B cell (primary cell): ENCODE measurements at regions not wholly inside any gene's neighbourhood (a gene's known extent, or its start where the extent isn't known, plus 50 kb on each side); places are given as distances from the start of the nearest gene placed in this dataset.

ENCODE experiments used
- ATAC-seq: fragments of 200-7000 bp; cut with Tn5 transposase; one replicate; pipeline ENCODE4 v1.10.0; 2021; ENCODE audit warnings: low read depth, mild to moderate bottlenecking, moderate number of reproducible peaks, moderate library complexity
- CTCF ChIA-PET: fragments of 350-600 bp; sonication (Branson Sonifier 250); formaldehyde crosslinking; loops from one replicate; lab custom pipeline; 2021; ENCODE audit warnings: antibody characterized with exemption, inconsistent platforms; lab: Charles Lee
- POLR2A ChIA-PET: fragments of 350-600 bp; sonication (Branson Sonifier 250); formaldehyde crosslinking; loops from one replicate; lab custom pipeline; 2021; ENCODE audit warnings: antibody characterized with exemption; lab: Charles Lee
- DNase-seq: peaks from one replicate; pipeline ENCODE4 v3.0.0; 2013
- H2AFZ ChIP-seq: 2 replicates; pipeline ENCODE4 v1.6.1; 2012; ENCODE audit warnings: mild to moderate bottlenecking, low read depth, low read length; ENCODE audit not compliant: insufficient read depth, poor library complexity, severe bottlenecking
- H3K27ac ChIP-seq, 2 donors: 1 replicate in 1 of 2; 2 replicates in 1 of 2; pipeline ENCODE4 v1.5.1; 2012 to 2013; ENCODE audit warnings: low read length in 2 of 2, mild to moderate bottlenecking in 2 of 2, moderate library complexity in 1 of 2
- H3K27me3 ChIP-seq, 4 experiments: fragments of 200-600 bp in 1 of 4; sonication (generic) in 1 of 4; replicated peaks in 1 of 4; 1 replicate in 2 of 4; 2 replicates in 2 of 4; pipeline versions ENCODE4 v1.6.1 to v1.7.0; 2013 to 2016; ENCODE audit warnings: low read length in 3 of 4, mild to moderate bottlenecking in 2 of 4, mixed read lengths in 1 of 4, moderate library complexity in 1 of 4; ENCODE audit not compliant: insufficient read depth in 4 of 4, control insufficient read depth in 3 of 4; ENCODE audit errors: control extremely low read depth in 1 of 4
- H3K36me3 ChIP-seq, 2 experiments: replicated peaks in 1 of 2; 1 replicate in 1 of 2; 2 replicates in 1 of 2; pipeline versions ENCODE4 v1.6.1 to v1.7.1; 2013; ENCODE audit warnings: low read length in 1 of 2; ENCODE audit not compliant: insufficient read depth in 2 of 2, control insufficient read depth in 1 of 2; ENCODE audit errors: control extremely low read depth in 1 of 2, extremely low read depth in 1 of 2
- H3K4me1 ChIP-seq, 2 donors: fragments of 200-600 bp in 1 of 2; sonication (generic) in 1 of 2; 1 replicate in 1 of 2; 2 replicates in 1 of 2; pipeline versions ENCODE4 v1.5.1 to v1.6.1; 2013 to 2017; ENCODE audit warnings: low read length in 2 of 2; ENCODE audit not compliant: control insufficient read depth in 2 of 2, insufficient read depth in 2 of 2
- H3K4me2 ChIP-seq: replicated peaks from 2 replicates; pipeline ENCODE3; 2012; ENCODE audit warnings: mild to moderate bottlenecking, low read depth, low read length; ENCODE audit not compliant: poor library complexity, severe bottlenecking
- H3K4me3 ChIP-seq, 5 experiments: fragments of 200-600 bp in 1 of 5; sonication (generic) in 1 of 5; 1 replicate in 3 of 5; 2 replicates in 2 of 5; pipeline versions ENCODE4 v1.5.1 to v1.7.0; 2011 to 2016; ENCODE audit warnings: low read length in 4 of 5, mild to moderate bottlenecking in 4 of 5, low read depth in 2 of 5, control low read depth in 1 of 5, moderate library complexity in 1 of 5; ENCODE audit not compliant: insufficient read depth in 1 of 5; ENCODE audit errors: control extremely low read depth in 1 of 5, extremely low read depth in 1 of 5
- H3K79me2 ChIP-seq: fragments of 200-600 bp; sonication (generic); one replicate; pipeline ENCODE4 v1.6.0; 2016; ENCODE audit warnings: low read length; ENCODE audit not compliant: control insufficient read depth, insufficient read depth
- H3K9ac ChIP-seq: fragments of 200-600 bp; sonication (generic); 2 replicates; pipeline ENCODE4 v1.6.1; 2017; ENCODE audit warnings: mild to moderate bottlenecking, low read length, moderate library complexity
- H3K9me3 ChIP-seq, 3 donors: one replicate each; pipeline versions ENCODE4 v1.6.1 to v1.7.1; 2013; ENCODE audit warnings: low read length in 2 of 3; ENCODE audit not compliant: control insufficient read depth in 2 of 3, insufficient read depth in 1 of 3; ENCODE audit errors: control extremely low read depth in 1 of 3
- H4K20me1 ChIP-seq: 2 replicates; pipeline ENCODE4 v1.6.0; 2012; ENCODE audit warnings: mild to moderate bottlenecking, low read length; ENCODE audit not compliant: insufficient read depth, control insufficient read depth, poor library complexity, severe bottlenecking
- H3K27ac Mint-ChIP-seq: one replicate; pipeline ENCODE4 v1.8.0; 2021; ENCODE audit warnings: mixed read lengths
- H3K27me3 Mint-ChIP-seq: one replicate; pipeline ENCODE4 v1.8.0; 2021; ENCODE audit warnings: mixed read lengths
- H3K4me1 Mint-ChIP-seq: one replicate; pipeline ENCODE4 v1.8.0; 2021; ENCODE audit warnings: mixed read lengths
- H3K4me3 Mint-ChIP-seq: one replicate; pipeline ENCODE4 v1.8.0; 2021; ENCODE audit warnings: mixed read lengths
- H3K9me3 Mint-ChIP-seq: one replicate; pipeline ENCODE4 v1.8.0; 2022; ENCODE audit warnings: mixed read lengths; ENCODE audit not compliant: insufficient read depth
- EZH2 ChIP-seq: IDR thresholded peaks from 2 replicates; pipeline ENCODE4 v1.6.1; 2012; ENCODE audit warnings: borderline replicate concordance, low read depth, mild to moderate bottlenecking, moderate library complexity, low read length; ENCODE audit not compliant: insufficient read depth, poor library complexity, severe bottlenecking
- WGBS: methylation state at CpG from one replicate; pipeline ENCODE4 v1.1.5; 2013; ENCODE audit warnings: missing lambda C conversion rate; ENCODE audit not compliant: insufficient coverage; 5-methylcytosine and 5-hydroxymethylcytosine counted together
- intact Hi-C: fragments of 100-400 bp; cut with micrococcal nuclease; formaldehyde crosslinking; loops from one replicate; pipeline ENCODE4 v1.10.0; 2022
- TF ChIP-seq, protein P1 (sequence below): fragments of 200-600 bp; IDR thresholded peaks from one replicate; pipeline ENCODE4 v1.8.0; 2022; ENCODE audit warnings: antibody characterized with exemption, mild to moderate bottlenecking

DNA sequence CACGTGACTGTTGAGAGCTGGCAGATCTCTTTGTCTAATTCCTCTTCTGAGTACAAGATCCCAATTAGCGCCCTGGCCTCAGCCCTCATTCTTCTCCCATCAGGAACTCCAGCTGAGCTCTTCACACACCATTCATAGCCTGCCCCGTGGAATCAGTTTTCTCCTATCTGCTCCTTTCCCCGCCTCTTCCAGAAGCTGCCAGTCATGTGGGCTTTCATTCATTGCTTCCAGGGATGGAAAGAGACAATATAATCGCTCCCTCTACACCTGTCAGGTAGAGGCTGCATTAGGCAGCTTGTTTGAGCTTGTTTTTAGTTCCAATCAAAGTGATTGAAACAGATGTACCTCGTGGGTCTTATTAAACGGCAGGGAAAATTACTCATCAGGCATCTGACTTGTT lies 515.8 kb downstream of the TYW1 start:
- WGBS, result 66% methylated on average over 4 of the region's 7 CpGs
- no peaks in the 10 kb centered on the region for H3K27me3 Mint-ChIP-seq
- no peak overlapping the region for H3K27ac Mint-ChIP-seq
- no peaks in the 10 kb centered on the region for H3K27me3 ChIP-seq
- no peak for TF ChIP-seq EZH2
- TF ChIP-seq, protein P1, sequence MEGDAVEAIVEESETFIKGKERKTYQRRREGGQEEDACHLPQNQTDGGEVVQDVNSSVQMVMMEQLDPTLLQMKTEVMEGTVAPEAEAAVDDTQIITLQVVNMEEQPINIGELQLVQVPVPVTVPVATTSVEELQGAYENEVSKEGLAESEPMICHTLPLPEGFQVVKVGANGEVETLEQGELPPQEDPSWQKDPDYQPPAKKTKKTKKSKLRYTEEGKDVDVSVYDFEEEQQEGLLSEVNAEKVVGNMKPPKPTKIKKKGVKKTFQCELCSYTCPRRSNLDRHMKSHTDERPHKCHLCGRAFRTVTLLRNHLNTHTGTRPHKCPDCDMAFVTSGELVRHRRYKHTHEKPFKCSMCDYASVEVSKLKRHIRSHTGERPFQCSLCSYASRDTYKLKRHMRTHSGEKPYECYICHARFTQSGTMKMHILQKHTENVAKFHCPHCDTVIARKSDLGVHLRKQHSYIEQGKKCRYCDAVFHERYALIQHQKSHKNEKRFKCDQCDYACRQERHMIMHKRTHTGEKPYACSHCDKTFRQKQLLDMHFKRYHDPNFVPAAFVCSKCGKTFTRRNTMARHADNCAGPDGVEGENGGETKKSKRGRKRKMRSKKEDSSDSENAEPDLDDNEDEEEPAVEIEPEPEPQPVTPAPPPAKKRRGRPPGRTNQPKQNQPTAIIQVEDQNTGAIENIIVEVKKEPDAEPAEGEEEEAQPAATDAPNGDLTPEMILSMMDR, result no peak
- H3K79me2 ChIP-seq, result no peaks in the 10 kb centered on the region
- no peaks in the 10 kb centered on the region for H3K4me1 Mint-ChIP-seq
- no peak overlapping the region for H2AFZ ChIP-seq
- intact Hi-C loops, result no loop called here
- ATAC-seq, result no peak
- no peaks in the 10 kb centered on the region for H4K20me1 ChIP-seq
- ChIA-PET POLR2A (no interaction called here), CTCF (no interaction called here)
- H3K27ac ChIP-seq, result no peak overlapping the region
- no peak overlapping the region for H3K4me3 Mint-ChIP-seq
- no peak overlapping the region for H3K4me3 ChIP-seq
- no peak for DNase-seq
- H3K9ac ChIP-seq, result no peak overlapping the region
- peaks cover 6% of the 10 kb centered on the region for H3K9me3 Mint-ChIP-seq
- H3K4me2 ChIP-seq, result no peak overlapping the region
- H3K9me3 ChIP-seq, result peaks cover 0 to 9% (median 0%) of the 10 kb centered on the region in 3 donors
- no peaks in the 10 kb centered on the region for H3K36me3 ChIP-seq
- no peaks in the 10 kb centered on the region for H3K4me1 ChIP-seq

DNA sequence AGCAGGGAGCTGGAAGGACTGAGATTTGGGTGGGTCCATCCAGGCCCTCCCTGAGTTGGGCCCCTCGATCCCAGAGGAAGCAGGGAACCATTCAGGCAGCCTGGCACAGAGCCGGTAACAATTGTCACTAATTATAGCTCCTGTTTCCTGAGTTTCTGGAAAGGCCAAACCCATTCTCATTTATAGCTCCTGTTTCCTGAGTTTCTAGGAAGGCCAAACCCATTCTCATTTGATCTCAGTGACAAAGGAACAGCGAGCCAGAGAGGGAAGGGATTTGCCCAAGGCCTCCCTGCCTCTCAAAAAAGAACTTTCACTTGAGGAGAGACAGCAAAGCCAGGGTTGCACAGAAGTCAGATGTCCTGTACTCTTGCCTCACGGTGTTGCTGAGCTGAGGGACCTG lies 521.9 kb downstream of the TYW1 start:
- no peak for ATAC-seq
- Histone ChIP-seq H3K9ac (no peak overlapping the region), H3K27me3 (no peaks in the 10 kb centered on the region), H3K36me3 (no peaks in the 10 kb centered on the region), H3K79me2 (no peaks in the 10 kb centered on the region), H3K27ac (no peak overlapping the region), H3K4me1 (no peaks in the 10 kb centered on the region), H4K20me1 (no peaks in the 10 kb centered on the region), H3K4me3 (no peak overlapping the region), H3K4me2 (no peak overlapping the region), H2AFZ (no peak overlapping the region), H3K9me3 (peaks cover 0 to 7% (median 0%) of the 10 kb centered on the region in 3 donors)
- no peak for TF ChIP-seq EZH2
- TF ChIP-seq, protein P1, result no peak
- H3K27me3 Mint-ChIP-seq, result no peaks in the 10 kb centered on the region
- CTCF ChIA-PET, result no interaction called here
- intact Hi-C loops, result no loop called here
- no peak overlapping the region for H3K27ac Mint-ChIP-seq
- no peak for DNase-seq
- no peaks in the 10 kb centered on the region for H3K9me3 Mint-ChIP-seq
- POLR2A ChIA-PET, result no interaction called here
- WGBS, result 29% methylated on average over 3 of the region's 4 CpGs
- no peak overlapping the region for H3K4me3 Mint-ChIP-seq
- H3K4me1 Mint-ChIP-seq, result no peaks in the 10 kb centered on the region
